Hepatocyte (in vitro differentiated cells): ENCODE measurements at regions not wholly inside any gene's neighbourhood (a gene's known extent, or its start where the extent isn't known, plus 50 kb on each side); places are given as distances from the start of the nearest gene placed in this dataset.

Experiments used
- CTCF ChIP-seq: fragments of 200-600 bp; sonication (generic); IDR thresholded peaks from 2 replicates; pipeline ENCODE4 v1.5.1; 2016; ENCODE audit warnings: antibody characterized with exemption, mild to moderate bottlenecking; ENCODE audit not compliant: poor library complexity
- EZH2phosphoT487 ChIP-seq: fragments of 200-600 bp; sonication (generic); IDR thresholded peaks from one replicate; pipeline ENCODE4 v1.6.1; 2018; ENCODE audit warnings: antibody characterized with exemption, mild to moderate bottlenecking, low read depth, moderate library complexity; ENCODE audit not compliant: unreplicated experiment, severe bottlenecking

GRCh38 chr13:111521691-111522229 lies 201.3 kb downstream of the TEX29 start:
- no peak for TF ChIP-seq CTCF
- no peak for TF ChIP-seq EZH2phosphoT487
